HG03103 (cell line): ENCODE measurements at regions not wholly inside any gene's neighbourhood (a gene's known extent, or its start where the extent isn't known, plus 50 kb on each side); places are given as distances from the start of the nearest gene placed in this dataset.

ENCODE experiments used
- ATAC-seq: cut with Tn5 transposase; IDR thresholded peaks from one replicate; pipeline ENCODE4 v1.9.1; 2021; ENCODE audit warnings: low read depth; ENCODE audit not compliant: unreplicated experiment

DNA sequence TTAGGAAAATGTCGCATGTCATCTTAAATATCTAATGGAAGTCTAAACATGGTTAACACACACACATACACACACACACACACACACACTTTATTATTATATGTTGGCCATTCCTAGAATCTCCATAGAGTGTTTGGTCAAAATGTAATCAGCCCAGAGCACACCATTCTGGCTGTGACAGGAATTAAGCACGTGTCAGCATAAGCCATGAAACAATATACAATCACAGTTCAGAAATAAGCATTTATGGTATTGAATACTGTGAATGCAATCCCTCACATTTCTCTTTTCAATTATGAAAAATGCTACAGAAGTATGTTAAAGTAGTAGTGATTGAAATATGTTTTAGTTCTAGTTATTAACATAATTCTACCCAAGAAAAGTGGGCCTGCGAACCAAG, 611.6 kb downstream of the PRELID2 start:
- no peak for ATAC-seq

DNA sequence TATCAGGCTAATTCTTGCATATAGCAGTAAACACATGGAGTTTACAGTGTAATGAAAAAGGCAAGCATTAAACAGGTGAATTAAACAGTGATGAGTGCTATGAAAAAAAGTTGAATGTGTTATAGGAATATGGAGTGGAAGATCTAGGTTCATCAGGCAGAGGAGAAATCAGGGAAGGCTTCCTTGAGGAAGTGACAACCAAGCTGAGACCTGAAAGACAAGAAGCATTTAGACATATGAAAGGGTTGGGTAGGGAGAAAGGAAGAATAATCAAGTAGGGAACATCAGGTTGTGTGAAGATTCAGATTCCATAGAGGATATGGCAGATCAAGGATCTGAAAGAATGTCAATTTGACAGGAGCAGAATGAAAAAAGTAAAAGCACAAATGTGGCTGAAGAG, 612.5 kb downstream of the PRELID2 start:
- no peak for ATAC-seq

DNA sequence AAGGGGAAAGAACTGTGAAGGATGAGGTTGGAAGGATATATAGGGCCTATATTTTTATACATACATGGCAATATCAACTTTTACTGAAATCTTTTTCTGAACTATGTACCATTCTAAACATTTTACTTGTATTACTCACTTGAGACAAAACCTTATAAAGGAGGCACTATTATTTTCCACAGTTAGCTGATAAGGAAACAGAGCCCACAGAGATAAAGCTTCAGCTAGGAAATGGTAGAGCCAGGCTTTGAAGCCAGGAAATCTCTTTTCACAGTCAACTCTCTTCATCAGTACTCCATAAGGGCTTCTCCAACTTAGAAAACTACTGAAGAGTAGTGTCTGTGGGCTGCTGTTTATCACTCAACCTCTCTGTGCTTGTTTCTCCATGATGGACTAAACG, 613.7 kb downstream of the PRELID2 start:
- ATAC-seq: no peak

GRCh38 chr5:145220481-145220880, 614.7 kb downstream of the PRELID2 start:
- no peak for ATAC-seq

- ATAC-seq: no peak
Observed at GRCh38 chr5:145218982-145219381, 616.2 kb downstream of the PRELID2 start.

DNA sequence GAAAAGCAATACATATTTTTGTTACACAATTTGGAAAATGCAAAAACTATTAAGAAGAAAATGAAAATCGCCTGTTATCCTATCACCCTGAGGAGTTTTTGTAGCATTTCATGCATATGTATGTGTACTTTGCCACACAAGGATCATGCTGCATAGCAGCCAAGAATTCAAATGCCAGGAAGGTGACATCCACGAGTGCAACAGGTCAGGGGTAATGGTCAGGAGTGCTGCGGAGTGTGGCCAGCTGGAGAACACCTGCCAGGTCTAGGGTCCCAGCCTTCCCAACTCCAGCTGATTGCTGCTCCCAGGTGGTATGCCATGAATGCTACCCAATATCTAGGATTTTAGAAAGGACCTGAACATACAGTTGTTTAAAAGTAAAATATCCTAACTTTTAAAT, 617.1 kb downstream of the PRELID2 start:
- no peak for ATAC-seq

DNA sequence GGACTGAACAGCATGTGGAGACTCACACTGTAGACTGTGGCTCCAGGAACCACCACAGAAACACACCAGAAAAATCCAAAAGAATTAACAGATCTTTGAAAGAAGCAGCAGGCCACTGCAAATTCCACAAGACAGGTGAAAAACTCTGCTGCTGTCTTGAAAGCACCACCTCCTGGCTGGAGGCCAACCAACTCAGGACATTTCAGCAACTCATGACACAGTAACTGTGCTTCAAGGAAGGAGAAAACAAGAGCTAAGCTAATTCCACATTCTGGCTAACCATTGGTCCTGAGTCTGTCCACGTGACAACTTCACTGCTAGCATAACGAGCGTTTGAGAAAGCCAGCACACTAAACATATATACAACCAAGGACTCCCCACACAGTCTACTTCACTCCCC, 625.1 kb downstream of the PRELID2 start:
- ATAC-seq: no peak

DNA sequence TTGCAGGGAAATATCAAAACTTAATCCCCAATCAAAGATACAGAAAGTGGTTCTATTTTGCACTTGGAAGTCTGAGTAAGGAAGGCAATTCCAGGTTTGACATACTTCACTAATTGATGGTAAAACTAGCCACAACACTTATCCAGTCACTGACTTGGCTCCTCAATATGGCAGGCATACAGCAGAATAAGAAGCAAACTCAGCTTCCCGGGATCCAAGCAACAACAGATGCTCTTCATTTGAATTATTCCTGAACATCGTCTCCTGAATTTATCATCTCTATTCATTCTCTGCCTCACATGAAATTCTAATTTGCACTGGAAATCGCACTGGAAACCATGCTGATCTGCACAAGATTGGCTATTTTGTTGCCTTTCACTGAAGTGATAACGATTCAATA, 629.6 kb downstream of the PRELID2 start:
- ATAC-seq: no peak

GRCh38 chr5:145204743-145205142, 630.4 kb downstream of the PRELID2 start:
- no peak for ATAC-seq

DNA sequence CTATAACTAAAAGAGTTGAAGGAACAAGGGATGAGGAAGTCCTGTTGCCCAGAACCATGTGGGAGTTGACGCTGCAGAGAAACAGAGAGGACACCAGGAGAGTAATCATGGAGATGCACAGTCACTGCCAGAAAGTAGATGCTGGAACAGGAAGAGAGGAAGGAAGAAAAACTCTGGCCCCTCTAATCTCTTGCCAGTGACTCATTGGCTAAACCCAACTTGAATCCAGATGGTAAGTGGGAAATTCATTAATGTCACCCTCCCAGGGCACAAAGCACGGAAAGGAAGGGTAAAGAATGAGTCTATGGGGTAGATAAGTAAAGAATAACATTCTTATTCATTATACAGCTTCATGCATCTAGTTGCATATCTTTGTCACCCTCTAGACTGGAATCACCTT, 631.9 kb downstream of the PRELID2 start:
- ATAC-seq: no peak

GRCh38 chr5:145198525-145199260, 636.4 kb downstream of the PRELID2 start:
- no peak for ATAC-seq

DNA sequence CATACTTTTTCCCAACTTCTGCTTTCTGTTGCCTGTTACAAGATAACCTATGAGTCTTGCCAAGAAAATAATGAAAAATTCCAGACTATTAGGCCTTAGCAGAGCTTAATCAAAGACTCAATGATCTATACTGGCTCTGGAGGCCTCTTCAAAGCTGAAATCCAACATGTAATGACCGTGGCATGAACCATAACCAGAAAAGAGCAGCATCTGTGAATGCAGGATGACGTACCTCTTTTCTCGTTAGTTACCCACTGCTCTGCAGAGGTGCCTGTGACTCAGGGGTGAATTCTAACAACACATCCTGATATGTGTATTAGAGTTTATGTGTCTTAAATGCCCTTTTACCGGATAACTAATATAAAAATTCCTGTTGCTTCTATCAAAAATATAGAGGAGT, 645.4 kb downstream of the PRELID2 start:
- no peak for ATAC-seq

DNA sequence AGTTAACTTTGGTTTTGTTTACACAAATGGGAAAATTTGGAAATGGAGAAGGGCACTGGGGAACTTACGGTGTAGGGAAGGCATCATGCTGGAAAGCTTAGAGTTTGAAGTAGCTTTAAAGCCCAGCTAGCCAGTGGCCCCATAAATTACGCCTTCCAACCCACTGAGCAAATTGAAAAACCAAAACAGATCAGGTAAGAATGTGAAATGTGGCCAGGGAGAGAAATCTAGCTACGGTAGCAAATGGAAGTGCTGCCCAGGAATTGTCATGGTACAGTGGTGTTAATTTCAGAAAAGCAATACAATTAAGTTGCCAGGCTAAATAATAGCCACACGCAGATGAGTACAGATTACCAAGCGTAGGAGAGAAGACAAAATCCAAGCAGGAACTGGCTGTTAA, 654.8 kb downstream of the PRELID2 start:
- no peak for ATAC-seq

GRCh38 chr5:145178641-145179523, 656.3 kb downstream of the PRELID2 start:
- ATAC-seq: no peak

- ATAC-seq: no peak
Observed at GRCh38 chr5:145176041-145176440, 659.1 kb downstream of the PRELID2 start.

DNA sequence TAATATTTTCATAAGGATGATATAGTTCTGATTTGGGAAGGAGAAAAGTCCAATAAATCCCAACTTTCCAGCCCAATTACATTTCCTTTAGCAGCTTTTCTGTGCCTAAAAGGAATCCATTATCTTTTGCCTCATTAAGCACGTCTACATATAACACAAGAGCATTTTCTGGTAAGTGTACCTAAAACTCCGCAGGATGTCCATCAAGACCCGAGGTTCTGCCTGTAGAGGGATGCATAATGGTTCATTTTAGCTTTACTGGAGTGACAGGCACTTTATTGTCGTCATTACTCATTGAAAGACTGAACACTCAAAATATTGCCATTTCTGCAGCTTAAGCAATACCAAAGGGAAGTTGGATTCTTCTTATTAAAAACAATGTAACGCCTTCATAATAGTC, 669.0 kb downstream of the PRELID2 start:
- no peak for ATAC-seq

GRCh38 chr5:145163876-145164275, 671.3 kb downstream of the PRELID2 start:
- no peak for ATAC-seq

DNA sequence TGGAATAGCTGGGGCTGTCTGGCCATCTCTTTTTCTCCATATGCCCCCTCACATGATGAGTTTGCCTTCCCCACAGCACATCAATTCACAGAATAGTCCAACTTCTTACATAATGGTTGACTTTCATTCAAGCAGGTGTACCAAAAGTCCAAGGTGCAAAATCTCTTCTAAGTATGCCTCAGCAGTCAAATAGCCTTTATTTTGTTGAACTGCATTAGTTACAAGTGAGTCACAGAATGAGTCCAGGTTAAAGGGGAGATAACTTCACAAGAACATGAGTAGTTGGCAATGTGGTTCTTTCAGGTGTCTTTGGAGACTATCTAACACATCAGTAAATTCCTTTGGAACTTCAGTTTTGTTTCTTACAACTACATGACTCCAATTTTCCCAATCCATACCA, 672.5 kb downstream of the PRELID2 start:
- ATAC-seq: no peak

DNA sequence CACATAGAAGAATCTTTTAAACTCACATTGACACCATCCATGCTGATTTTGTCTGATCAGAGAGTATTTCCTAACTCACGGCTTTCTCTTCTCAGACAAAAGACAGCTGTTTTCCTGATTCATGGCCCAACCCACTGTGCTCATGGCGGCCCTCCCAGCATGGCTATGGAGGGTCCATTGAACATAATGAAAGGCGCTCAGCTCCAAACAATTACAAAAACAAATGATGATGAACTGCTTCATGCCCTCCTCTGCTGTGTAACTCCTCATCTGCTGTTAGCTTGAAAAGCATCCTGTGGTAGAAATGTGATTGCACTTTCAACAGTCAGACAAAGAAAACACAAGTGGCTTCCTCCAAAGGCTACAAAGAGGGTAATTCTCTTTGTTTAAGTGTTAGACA, 673.8 kb downstream of the PRELID2 start:
- no peak for ATAC-seq

DNA sequence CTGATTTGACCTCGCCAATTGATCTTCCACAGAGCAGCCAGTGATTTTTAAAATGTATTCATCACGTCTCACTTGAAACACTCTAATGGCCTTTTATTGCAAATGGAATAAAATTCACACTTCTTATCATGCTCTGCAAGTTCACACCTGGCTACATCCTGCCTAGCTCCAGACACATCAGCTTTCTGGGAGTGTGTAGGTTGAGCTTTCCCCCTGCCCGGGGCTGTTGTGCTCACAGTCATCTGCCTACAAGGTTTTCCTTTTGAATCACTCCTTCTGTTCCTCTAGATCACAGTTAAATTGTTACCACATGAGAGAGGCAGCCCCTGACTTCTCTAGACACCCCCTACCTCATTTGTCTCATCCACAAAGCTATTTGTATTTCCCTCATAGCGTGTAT, 674.5 kb downstream of the PRELID2 start:
- no peak for ATAC-seq

- ATAC-seq: no peak
Observed at GRCh38 chr5:145158730-145159129, 676.4 kb downstream of the PRELID2 start.

GRCh38 chr5:145157841-145158240, 677.3 kb downstream of the PRELID2 start:
- no peak for ATAC-seq
